G401.6 (cell line): ENCODE measurements at regions not wholly inside any gene's neighbourhood (a gene's known extent, or its start where the extent isn't known, plus 50 kb on each side); places are given as distances from the start of the nearest gene placed in this dataset.

ENCODE experiments used
- FAIRE-seq: peaks from 2 replicates; lab custom pipeline; 2012; peaks lifted over from hg19 to GRCh38; lab: Jason Lieb, UNC

DNA sequence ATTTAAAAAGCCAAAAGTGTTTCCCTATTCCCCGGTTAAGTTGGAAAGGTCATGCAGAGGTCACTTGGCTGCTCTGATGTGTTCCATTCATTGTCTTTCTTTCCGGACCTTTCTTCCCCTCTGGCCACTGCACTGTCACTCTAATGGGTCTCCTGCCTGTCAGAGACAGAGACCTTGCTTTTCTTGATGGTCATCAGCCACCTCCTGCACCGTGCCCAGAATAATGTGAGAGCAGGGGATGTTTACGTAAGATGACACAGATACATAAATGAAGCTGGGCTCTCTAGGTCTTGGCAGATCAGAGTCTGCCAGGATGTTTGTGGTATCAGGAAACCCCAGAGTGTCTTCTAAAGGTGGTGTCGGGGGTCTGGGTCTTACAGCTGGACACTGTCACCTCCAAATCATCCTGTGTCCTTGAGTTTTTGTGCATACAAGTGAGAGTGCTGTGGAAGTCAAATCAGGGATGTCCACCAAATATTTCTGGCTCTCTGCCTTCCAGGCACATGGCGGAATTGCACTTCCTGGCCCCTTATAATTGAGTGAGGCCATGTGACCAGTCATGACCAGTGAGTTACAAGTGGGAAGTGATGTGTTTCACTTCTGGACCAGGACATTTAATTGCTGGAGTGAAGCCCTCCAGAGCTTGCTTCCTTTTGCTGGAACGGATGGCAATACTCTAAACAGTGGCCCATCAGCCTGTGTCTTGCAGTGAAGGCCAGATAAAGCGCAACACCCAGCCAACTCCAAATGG, 130.6 kb upstream of the ATP6AP2 start:
- no peak for FAIRE-seq

DNA sequence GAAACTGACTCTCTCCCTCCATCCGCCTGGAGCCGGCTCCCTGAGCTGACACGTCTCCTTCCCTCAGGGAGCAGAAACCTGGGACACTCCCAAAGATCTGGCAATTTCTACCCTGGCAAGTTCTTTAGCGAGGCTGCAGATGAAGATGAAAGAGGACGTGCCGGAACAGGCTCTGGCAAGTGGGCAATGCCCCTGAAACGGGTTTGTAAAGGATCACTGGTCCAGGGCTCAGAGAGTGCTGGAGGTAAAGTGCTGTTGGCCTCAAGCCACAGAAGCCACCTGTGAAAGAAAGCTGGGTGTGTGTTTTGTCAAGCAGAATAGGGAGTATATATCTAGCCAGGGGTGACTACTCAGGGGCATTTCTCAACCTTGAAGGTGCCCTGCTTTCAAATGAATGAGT, 131.4 kb upstream of the ATP6AP2 start:
- no peak for FAIRE-seq

DNA sequence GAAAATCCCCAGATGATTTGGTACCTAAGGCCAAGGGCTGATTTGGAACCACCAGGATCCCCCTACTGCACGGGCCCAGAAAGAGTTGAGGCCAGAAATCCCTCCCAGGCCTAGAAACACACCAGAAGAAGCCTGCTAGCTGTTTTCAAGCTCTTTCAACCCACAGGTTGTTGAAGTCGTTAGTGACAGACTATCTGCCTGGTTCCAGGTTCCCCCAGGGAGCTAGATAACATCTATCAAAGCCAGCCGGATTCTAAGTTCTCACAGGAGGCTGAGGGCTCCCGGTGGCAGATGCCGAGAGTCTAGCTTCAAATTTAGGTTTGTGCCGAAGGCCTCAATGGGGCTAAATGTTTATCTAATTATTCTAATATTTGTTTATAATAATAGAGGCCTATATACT, 132.0 kb upstream of the ATP6AP2 start:
- no peak for FAIRE-seq

DNA sequence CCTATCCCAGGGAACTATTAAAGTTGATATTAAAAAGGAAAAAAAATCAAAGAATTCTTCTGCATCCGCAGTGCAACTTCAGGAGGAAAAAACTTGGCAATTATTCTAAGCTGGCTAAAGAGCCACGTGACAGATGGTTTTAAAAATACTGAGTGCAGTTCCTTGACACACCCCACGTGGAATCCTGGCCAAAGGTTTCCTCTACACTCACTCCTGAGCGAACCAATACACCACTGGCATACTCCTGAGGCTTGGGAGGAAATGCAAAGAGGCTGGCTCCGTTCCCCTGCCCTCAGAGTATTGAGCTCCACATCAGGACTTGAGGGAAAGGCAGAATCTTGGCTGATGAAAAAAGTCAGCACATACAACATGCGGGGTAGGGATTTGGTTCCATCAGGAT, 133.8 kb upstream of the ATP6AP2 start:
- no peak for FAIRE-seq

DNA sequence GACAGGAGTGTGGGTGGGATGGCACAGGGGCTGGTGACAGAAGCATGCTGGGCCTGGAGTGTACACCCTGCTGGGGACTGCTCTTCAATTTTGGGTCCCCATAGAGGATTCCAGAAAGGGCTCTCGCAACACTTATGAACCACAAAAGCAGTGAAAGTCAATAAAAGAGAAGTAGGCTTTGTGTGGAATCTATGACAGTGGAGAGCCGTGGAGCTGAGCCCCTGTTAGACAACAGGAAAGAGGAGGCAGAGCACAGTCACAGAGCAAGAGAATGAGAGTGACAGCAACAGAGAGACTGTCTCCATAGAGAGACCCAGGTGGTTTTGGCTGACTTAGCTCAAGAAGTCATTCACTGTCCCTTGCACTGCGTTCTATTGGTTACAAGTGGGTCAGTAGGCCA, 135.1 kb upstream of the ATP6AP2 start:
- no peak for FAIRE-seq

DNA sequence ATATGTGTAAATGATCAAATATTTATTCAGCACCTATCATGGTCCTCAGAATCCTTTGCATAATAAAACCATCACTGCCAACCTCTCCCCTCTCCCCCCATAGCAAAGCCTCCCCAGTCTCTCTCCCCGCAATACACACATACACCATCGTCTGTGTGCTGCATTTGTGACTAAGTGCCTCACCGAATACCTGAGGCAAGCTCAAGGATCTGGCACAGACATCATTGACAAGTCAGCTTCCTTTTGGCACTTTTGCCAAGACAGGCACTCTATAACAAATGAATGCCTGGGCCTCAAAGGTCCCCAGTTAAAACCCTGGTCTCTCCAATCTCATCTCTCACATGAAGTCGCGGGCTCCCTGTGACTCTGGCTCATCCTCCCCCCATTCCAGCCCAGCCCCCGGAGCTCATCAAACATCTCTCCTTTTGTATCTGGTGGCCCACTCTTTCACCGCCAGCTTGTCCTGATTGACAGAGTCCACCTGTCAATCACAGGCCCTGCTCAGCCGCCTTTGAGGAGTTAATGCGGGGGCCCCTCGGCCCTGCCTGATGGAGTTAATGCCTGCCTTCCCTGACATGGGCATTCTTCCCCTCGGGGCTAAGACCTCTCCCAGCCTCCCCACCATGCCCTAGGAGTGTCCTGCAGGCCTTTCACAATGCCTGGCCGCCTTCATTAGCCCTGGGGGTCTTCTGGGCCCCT, 135.8 kb upstream of the ATP6AP2 start:
- no peak for FAIRE-seq

DNA sequence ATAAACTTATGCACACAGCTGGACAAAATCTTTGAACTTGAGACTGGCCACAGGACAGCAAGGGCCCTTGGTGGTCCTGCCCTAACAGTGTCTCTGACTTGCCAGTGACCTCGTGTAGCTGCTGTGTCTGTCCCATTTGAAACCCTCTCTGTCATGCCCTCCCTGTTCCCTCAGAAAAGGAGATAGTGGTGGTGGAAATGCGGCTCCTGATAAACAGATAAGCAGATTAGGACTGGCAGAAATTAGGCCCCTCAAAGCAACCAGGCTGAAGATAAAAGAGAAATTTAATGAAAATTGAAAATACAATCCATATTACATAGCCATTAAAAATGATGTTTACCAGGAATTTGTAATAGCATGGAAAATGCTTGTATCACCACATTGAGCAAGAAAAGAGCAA, 136.6 kb upstream of the ATP6AP2 start:
- FAIRE-seq = no peak

DNA sequence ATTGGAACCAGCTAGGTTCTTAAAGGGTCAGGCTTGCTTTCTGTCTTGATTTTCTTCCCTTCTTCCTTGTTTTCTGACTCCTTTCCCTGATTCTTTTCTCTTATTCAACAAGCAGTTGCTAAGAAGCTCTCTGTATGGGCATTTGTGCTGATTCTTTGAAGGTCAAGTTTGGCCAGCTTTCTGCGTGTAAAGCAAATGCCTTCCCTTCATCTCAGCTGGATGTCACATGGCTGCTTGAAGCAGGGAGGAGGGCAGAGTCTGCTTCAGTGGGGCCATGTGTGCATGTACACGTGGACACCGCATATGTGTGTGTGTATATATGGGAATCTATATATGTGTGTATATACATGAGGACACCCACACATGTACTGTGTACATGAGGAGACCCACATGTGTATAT, 139.9 kb upstream of the ATP6AP2 start:
- no peak for FAIRE-seq

DNA sequence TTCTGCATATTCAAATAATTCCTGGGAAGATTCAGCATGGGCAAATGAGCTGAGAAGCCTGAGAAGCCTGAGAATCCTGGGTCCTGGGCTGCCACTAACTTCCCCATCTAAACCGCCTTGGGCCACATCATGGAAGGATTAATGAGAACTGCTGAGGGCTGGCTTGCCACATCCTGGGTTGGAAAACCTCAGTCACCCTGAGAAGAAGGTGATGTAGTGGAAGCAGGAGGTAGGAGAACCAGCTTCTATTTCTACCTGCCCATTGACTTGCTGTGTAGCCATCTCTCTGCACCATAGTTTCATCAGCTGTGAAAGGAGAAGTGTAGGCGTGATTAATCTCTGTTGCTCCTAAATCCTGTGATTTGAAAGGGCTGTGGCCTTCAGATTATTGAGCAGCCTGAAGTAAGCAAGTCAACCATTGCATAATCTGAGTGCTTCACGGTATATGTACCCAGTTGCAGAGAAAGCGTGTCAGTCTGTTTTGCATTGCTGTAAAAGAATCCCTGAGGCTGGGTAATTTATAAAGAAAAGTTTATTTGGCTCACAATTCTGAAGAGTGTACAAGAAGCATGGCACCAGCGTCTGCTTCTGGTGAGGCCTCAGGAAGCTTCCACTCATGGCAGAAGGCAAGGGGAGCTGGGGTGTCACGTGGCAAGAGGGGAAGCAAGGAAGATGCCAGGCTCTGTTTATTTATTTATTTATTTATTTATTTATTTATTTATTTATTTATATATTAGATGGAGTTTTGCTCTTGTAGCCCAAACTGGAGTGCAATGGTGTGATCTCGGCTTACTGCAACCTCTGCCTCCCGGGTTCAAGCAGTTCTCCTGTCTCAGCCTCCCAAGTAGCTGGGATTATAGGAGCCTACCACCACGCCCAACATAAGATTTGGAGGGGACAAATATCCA, 140.9 kb upstream of the ATP6AP2 start:
- no peak for FAIRE-seq

DNA sequence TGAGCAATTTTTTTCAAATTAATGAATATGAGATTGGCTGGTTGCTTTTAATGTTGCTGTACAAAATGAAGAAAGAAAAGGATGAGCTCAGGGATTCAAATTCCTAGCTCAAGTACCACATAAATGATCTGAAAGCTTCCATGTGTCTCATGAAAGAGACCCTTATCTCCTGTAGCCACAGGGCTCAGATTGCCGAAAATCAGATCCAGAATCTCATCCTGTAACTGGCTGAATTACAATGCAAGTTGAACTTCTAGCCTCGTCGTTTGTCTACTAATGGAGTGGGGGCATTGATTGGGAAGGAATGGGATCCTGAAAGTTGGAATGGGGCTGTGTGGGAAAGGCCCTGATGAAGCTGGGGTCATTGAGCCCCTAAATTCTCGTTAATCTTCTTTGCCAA, 143.4 kb upstream of the ATP6AP2 start:
- FAIRE-seq = no peak

DNA sequence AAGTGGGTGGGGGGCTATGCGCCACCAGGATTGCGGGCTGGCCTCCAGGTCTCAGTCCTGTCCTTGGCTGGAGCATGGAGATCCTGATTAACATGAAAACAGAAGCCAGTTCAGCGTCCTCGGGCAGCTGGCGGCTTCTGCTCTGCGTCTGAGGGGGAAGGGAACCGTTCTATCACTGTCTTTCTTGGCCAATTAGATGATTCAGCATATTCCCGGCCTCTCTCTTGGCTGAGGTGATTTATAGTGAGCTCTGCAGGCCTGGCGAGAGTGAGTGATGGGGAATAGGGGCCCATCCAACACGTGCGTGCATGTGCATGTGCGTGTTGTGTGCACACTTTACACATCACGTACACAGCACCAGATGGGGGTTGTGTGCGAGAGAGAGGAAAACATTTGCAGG, 145.8 kb upstream of the ATP6AP2 start:
- no peak for FAIRE-seq

DNA sequence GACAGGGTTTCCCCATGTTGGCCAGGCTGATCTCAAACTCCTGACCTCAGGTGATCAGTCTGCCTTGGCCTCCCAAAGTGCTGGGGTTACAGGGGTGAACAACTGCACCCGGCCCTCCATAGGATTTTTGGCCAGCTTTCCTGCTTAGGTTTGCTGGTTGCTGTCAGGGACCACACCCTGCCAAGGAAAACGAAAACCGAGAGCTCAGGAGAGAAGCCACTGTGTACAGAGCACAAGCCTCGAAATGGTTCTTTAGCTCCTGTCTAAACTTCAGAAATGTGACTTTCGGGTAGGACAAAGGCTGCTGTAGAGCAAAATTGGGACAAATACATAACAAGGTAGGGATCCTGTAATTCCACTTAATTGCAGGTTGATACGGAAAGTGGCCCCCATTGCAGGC, 146.3 kb upstream of the ATP6AP2 start:
- no peak for FAIRE-seq

DNA sequence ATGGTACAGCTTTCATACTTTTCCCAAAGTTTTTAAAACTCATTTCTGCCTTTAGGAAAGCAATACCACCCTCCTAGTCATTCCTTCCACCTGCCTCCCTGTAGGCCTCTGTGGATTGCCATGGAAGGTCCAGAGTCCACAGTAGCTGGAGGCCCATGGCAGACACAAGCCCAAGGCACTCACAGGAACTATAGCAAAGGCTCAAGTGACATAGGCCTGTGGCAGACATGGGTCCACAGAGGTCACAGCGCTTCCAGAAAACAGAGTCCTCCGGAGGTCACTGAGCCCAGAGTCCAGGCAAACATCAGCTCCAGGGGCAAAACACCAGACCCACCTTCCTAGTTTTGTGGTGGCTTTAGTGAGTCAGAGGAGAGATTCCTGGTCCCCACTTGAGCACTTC, 147.6 kb upstream of the ATP6AP2 start:
- no peak for FAIRE-seq

DNA sequence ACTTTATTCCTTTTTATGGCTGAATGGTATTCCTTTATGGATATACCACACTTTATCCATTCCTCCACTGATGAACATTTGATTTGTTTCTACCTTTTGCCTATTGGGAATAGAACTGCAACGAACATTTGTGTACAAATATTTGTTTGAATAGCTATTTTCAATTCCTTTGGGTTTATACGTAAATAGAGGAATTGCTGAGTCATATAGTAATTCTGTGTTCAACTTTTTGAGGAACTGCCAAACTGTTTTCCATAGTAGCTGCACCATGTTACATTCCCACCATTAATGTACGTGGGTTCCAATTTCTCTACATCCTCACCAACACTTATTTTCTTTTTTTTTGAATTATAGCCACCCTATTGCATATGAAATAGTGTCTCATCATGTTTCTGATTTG, 156.5 kb upstream of the ATP6AP2 start:
- no peak for FAIRE-seq

DNA sequence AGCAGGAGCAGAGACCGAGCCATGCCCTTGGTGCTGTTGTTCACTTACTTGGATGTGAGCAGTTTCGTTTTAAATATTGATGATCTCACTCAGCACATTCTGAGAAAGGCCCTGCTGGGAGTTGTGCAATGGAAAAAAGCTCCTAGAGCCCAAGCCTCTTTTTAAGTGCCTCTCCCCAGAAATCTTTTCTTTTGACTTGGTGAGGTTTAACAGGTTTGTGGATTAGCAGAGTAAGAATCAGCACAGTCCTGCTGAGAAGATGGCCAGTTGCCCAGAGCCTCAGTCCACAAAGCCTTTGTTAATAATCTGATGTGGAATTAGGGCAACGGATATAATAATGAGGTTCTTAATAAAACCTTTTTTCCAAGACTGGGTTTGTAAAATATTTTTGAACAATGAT, 157.5 kb upstream of the ATP6AP2 start:
- no peak for FAIRE-seq

DNA sequence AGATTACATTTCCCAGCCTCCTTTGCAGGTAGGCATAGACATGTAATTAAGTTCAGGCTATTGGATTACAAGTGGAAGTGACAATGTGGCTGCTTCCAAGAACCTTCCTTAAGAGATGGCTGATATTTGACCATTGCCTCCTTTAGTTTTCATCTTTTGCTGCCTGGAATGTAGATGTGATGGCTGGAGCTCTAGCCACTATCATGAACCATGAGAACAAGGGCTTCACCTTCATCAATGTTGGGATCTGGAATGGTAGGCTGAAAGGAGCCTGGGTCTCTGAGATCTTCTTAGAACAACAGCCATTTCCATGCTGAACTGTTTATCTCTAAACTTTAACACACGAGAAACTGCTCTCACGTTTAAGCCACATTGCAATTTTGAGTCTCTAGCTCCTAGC, 158.7 kb upstream of the ATP6AP2 start:
- FAIRE-seq = no peak

DNA sequence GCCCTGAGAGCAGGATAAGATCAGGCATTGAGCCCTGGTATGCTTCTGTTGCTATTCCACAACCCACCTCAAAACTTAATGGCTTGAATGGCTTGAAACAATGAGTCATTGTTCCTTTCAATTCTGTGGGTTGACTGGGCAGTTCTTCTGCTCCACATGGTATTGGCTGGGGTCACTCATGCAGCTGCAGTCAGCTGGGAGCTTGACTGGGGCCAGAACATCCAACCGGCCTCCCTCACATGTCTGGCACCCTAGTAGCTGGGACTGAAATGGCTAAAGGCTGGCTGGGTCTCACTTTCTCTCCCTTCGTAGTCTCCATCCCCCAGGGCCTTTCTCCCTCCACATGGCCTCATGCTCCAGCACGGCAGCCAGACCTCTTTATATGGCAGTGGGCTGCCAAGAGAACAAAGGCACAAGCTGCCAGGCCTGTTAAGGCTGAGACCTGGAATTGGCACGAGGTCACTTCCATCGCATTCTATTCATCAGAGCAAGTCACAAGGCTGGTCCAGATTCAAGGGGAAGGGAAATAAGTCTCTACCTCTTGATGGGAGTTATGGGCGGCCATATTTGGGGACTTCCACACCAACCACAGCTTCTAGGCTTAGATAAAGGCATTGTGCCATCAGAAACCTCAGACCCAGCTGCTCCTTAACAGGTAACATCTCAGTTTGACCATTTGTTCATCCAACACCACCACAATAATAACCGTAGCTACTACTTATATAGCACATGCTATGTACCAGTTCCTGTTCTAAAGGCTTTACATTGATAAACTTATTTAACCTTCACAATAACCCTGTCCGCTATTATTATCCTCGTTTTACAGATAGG, 159.7 kb upstream of the ATP6AP2 start:
- FAIRE-seq = no peak

DNA sequence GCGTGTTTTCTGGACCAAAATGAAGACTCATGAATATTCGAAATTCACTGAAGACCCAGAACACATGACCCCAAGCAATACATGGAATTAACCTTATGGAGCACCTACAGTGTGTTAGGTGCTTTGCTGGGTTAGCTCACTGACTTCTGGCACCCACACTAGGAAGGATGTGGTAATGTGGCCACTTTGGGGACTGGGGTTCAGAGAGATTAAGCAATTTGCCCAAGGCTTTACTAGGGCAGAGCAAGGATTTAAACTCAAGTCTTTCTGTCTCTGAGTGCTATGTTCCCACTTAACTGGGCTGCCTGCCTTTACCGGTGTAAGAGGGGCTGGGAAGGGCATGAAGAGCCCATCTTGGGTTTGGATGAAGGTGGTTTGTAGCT, 162.0 kb upstream of the ATP6AP2 start:
- no peak for FAIRE-seq

DNA sequence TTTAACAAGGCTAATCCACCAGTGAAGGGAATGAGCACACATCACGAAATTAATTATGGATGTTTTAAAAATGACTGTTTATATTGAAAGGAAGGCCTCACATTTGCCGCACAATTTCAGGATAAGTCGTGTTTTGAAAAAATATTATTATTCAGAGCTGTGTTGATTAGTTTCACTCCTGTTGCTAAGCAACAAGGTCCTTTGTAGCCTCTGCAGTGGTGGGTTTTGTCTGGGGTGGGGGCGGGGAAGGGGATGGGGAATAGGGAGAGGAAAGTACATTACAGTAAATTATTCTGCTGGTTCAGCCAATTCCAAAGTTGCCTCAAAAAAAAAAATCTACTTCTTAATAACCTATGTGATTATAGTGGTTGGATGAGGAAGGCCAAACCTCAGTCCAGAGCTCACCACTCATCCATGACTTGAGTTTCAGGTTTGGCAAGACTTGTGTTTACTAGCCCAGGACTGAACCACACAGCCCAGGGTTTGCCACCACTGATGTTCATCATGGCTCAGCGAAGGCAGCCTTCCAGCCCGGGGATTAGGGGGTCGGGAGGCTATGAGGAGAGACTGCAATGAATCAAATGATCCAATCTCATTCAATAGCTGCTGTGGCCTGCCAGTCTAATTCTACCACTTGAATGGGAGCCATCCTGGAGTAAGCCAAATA, 162.5 kb upstream of the ATP6AP2 start:
- FAIRE-seq = no peak

DNA sequence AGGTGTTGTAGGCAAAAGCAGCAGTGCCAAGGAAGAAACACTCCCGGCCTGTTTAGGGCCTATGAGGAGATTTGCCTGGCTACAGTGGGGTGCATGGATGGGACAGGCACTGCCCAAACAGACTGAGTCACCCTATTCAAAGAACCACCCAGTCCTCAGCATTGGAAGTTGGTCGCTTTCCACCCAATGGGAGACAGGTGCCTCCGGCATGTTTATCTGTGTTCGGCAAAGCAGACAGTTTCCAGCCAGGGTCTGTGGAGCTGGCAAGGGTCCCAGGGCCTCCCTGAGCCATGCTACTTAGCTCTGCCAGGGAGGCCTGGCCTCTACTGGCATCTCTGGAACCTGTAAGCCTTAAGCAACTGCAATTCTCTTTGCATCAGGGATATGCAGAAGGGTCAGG, 165.1 kb upstream of the ATP6AP2 start:
- FAIRE-seq = no peak

DNA sequence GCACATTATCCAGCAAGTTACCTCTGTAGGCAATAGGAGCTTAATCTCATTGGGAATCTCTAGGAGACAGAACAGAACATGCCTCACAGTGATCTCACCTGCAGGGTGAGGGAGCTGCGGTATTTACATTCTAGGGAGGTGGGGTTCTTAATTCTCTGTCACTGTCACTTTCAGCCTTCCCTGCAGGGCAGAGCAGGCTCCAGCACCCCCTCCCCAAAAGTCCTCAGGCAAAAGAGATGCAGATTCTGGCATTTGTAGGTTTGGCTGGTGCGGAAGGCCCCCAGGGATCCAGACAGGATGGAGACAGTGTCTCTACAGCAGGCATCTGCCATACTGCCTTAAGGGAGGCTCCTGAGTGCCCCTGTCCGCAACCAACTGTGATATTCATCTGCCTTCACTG, 166.4 kb upstream of the ATP6AP2 start:
- no peak for FAIRE-seq
